ENCODE measurements at regions not wholly inside any gene's neighbourhood (a gene's known extent, or its start where the extent isn't known, plus 50 kb on each side); places are given as distances from the start of the nearest gene placed in this dataset.

DNA sequence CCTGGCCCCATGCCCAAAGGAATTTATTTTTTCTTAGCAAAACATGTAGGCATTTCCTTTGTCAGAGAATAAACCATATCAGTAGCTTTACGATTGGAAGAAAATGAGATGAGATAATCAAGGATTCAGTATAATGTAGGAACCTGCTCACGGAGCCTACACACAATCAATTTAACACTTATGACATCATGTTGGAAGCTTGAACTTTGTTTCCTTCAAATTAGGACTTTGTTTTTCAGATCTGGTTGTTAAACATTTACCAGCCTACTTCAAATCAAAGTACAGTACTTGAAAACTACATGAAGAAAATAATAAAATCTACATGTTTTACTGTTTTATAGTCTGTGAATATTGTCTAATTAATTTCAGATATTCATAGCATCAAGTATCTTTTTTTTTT lies 639.0 kb upstream of the ATXN8OS start:
- DNase-seq (ENCODE audit: low read depth) = no peak
- no peaks in the 10 kb centered on the region for H3K27me3 ChIP-seq (ENCODE audit: control insufficient read depth, insufficient read depth, low read length)
- no peak for FAIRE-seq

DNA sequence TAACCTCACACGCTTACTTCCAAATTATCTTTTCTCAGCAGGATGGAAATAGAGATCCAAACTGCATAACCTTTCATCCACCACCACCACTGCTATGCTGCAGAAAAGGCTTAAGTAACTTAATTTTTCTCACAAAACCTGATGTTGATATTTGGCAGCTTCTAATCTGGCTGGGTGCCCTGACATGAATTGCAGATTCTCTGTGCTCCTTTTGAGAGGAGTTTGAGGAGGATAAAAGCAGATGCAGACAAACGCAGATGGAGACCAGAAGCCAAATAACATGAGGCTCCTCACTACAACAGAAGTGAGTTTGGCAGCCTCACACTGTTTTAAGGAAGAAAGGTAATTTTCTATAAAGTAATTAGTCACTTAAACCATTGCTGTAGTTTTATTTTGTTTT lies 646.2 kb upstream of the ATXN8OS start:
- Histone ChIP-seq H3K36me3 (ENCODE audit: control insufficient read depth, insufficient read depth, low read length) (no peaks in the 10 kb centered on the region), H3K4me3 (ENCODE audit: low read depth, low read length) (no peak overlapping the region), H3K27me3 (ENCODE audit: control insufficient read depth, insufficient read depth, low read length) (no peaks in the 10 kb centered on the region)
- TF ChIP-seq, protein P1, sequence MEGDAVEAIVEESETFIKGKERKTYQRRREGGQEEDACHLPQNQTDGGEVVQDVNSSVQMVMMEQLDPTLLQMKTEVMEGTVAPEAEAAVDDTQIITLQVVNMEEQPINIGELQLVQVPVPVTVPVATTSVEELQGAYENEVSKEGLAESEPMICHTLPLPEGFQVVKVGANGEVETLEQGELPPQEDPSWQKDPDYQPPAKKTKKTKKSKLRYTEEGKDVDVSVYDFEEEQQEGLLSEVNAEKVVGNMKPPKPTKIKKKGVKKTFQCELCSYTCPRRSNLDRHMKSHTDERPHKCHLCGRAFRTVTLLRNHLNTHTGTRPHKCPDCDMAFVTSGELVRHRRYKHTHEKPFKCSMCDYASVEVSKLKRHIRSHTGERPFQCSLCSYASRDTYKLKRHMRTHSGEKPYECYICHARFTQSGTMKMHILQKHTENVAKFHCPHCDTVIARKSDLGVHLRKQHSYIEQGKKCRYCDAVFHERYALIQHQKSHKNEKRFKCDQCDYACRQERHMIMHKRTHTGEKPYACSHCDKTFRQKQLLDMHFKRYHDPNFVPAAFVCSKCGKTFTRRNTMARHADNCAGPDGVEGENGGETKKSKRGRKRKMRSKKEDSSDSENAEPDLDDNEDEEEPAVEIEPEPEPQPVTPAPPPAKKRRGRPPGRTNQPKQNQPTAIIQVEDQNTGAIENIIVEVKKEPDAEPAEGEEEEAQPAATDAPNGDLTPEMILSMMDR (IDR thresholded peaks at IDR 0.05; ENCODE audit: insufficient read depth, low read length, severe bottlenecking) = no peak
- no peak for FAIRE-seq
- no peak for DNase-seq (ENCODE audit: low read depth)

More for the DNA sequence above, 639.0 kb upstream of the ATXN8OS start:
- Histone ChIP-seq H3K36me3 (ENCODE audit: control insufficient read depth, insufficient read depth, low read length) (no peaks in the 10 kb centered on the region), H3K4me3 (ENCODE audit: low read depth, low read length) (no peak overlapping the region)
- TF ChIP-seq, protein P1 (IDR thresholded peaks at IDR 0.05; ENCODE audit: insufficient read depth, low read length, severe bottlenecking) = no peak

DNA sequence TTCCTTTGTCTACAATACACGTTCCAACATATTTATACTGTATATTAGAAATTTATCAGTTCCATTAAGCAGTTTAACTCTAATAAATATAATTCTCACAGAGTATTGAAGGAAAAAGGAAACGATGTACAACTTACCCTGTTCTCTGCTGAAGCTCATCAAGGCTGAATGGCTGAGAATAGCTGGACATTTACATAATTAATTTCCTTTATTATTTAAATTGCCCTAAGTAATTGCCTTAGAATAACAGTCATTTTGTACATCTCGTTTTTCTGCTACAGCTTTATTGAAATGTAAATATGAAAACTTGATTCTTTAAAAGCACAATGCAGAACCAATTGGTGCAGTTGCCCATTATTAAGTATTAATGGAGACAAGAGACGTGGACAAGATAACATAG lies 648.3 kb upstream of the ATXN8OS start:
- no peaks in the 10 kb centered on the region for H3K27me3 ChIP-seq (ENCODE audit: control insufficient read depth, insufficient read depth, low read length)
- TF ChIP-seq, protein P1 (IDR thresholded peaks at IDR 0.05; ENCODE audit: insufficient read depth, low read length, severe bottlenecking) = no peak
- H3K4me3 ChIP-seq (ENCODE audit: low read depth, low read length) = no peak overlapping the region
- H3K36me3 ChIP-seq (ENCODE audit: control insufficient read depth, insufficient read depth, low read length) = no peaks in the 10 kb centered on the region
- FAIRE-seq = no peak
- no peak for DNase-seq (ENCODE audit: low read depth)

DNA sequence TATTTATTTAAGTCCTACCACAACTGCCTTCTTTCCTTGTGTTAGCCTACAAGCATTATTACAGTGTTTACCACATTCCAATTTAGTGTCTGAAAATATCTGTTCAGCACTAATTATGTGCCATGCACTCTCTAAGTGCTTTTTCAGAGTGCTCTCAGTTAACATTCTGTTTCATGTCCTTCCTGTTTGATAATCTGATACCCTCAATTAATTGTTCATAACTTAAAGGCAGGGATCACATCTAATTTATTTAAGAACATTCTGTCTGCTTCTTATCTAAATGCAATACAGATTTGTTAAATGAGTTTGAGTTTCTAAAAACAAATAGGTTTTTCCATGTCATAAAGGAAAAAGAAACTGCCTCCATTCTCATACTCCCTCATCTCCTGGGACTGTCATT lies 649.6 kb upstream of the ATXN8OS start:
- FAIRE-seq (no peak), DNase-seq (ENCODE audit: low read depth) (no peak)
- TF ChIP-seq, protein P1 (IDR thresholded peaks at IDR 0.05; ENCODE audit: insufficient read depth, low read length, severe bottlenecking) = no peak
- H3K4me3 ChIP-seq (ENCODE audit: low read depth, low read length) = no peak overlapping the region
- no peaks in the 10 kb centered on the region for H3K27me3 ChIP-seq (ENCODE audit: control insufficient read depth, insufficient read depth, low read length)
- H3K36me3 ChIP-seq (ENCODE audit: control insufficient read depth, insufficient read depth, low read length) = no peaks in the 10 kb centered on the region

DNA sequence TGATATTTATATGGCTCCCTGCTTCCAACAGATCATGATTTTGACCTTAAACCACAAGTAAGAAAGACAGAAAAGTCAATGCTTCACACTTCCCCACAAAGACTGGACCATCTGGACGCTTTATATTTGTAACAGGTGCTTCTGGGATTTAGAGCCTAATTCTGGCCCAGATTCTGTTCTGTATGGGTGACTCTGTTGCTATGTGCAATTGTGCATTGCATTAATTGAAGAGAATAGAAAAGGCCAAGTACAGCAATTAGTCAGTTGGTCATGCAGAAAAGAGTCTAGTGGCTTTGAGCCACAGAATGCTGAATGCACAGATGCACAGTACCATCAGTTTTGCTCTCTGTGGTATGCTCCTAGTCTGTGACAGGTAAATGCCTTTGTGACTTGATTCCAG lies 657.4 kb upstream of the ATXN8OS start:
- Histone ChIP-seq H3K27me3 (ENCODE audit: control insufficient read depth, insufficient read depth, low read length) (no peaks in the 10 kb centered on the region), H3K4me3 (ENCODE audit: low read depth, low read length) (no peak overlapping the region), H3K36me3 (ENCODE audit: control insufficient read depth, insufficient read depth, low read length) (no peaks in the 10 kb centered on the region)
- FAIRE-seq (no peak), DNase-seq (ENCODE audit: low read depth) (no peak)
- TF ChIP-seq, protein P1 (IDR thresholded peaks at IDR 0.05; ENCODE audit: insufficient read depth, low read length, severe bottlenecking) = no peak

DNA sequence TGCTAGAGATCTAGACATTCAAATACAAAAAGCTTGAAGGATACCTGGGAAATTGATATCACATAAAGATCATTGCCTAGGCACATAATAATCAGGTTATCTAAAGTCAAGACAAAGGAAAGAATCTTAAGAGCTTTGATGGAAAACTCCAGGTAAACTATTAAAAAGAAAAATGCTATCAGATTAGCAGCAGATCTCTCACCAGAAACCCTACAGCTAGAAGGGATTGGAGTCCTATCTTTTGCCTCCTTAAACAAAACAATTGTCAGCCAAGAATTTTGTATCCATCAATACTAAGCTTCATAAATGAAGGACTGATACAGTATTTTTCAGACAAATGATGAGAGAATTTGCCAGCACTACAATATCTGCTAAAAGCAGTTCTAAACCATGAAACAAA lies 682.4 kb upstream of the ATXN8OS start:
- Histone ChIP-seq H3K4me3 (ENCODE audit: low read depth, low read length) (no peak overlapping the region), H3K36me3 (ENCODE audit: control insufficient read depth, insufficient read depth, low read length) (no peaks in the 10 kb centered on the region), H3K27me3 (ENCODE audit: control insufficient read depth, insufficient read depth, low read length) (no peaks in the 10 kb centered on the region)
- DNase-seq (ENCODE audit: low read depth) (no peak), FAIRE-seq (no peak)
- TF ChIP-seq, protein P1 (IDR thresholded peaks at IDR 0.05; ENCODE audit: insufficient read depth, low read length, severe bottlenecking) = no peak
